GM12864 (cell line): ENCODE measurements at regions not wholly inside any gene's neighbourhood (a gene's known extent, or its start where the extent isn't known, plus 50 kb on each side); places are given as distances from the start of the nearest gene placed in this dataset.

Source experiments
- DNase-seq: peaks from one replicate; pipeline ENCODE4 v3.0.0-alpha.2; 2011; ENCODE audit warnings: low read depth
- H3K4me3 ChIP-seq: 2 replicates; pipeline ENCODE4 v1.5.1; 2011; ENCODE audit warnings: mild to moderate bottlenecking, low read depth, low read length, control low read depth
- TF ChIP-seq, protein P1 (sequence below): IDR thresholded peaks from 2 replicates; pipeline ENCODE4 v1.5.1; 2011; ENCODE audit warnings: low read depth, mild to moderate bottlenecking, moderate library complexity, low read length, control low read depth, inconsistent platforms; ENCODE audit errors: missing control alignments

DNA sequence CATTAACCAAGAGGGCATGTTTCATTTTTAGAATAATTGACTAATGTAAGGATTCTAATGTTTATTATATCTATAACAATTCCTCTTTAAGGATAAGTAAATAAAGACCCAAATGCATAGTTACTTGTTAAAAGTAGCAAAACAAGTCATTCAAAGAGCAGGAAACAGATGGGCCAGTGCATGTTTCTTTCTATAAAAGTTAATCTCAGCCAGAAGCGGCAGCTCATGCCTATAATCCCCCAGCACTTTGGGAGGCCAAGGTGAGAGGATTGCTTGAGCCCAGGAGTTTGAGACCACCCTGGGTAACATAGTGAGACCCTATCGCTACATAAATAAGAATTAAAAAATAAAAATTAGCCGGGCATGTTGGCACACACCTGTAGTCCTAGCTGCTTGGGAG, 391.0 kb upstream of the RGS6 start:
- no peak for DNase-seq
- H3K4me3 ChIP-seq = no peak overlapping the region
- TF ChIP-seq, protein P1, sequence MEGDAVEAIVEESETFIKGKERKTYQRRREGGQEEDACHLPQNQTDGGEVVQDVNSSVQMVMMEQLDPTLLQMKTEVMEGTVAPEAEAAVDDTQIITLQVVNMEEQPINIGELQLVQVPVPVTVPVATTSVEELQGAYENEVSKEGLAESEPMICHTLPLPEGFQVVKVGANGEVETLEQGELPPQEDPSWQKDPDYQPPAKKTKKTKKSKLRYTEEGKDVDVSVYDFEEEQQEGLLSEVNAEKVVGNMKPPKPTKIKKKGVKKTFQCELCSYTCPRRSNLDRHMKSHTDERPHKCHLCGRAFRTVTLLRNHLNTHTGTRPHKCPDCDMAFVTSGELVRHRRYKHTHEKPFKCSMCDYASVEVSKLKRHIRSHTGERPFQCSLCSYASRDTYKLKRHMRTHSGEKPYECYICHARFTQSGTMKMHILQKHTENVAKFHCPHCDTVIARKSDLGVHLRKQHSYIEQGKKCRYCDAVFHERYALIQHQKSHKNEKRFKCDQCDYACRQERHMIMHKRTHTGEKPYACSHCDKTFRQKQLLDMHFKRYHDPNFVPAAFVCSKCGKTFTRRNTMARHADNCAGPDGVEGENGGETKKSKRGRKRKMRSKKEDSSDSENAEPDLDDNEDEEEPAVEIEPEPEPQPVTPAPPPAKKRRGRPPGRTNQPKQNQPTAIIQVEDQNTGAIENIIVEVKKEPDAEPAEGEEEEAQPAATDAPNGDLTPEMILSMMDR = no peak

GRCh38 chr14:71541973-71542690, 390.1 kb upstream of the RGS6 start:
- TF ChIP-seq, protein P1 = no peak
- no peak for DNase-seq
- H3K4me3 ChIP-seq = no peak overlapping the region

DNA sequence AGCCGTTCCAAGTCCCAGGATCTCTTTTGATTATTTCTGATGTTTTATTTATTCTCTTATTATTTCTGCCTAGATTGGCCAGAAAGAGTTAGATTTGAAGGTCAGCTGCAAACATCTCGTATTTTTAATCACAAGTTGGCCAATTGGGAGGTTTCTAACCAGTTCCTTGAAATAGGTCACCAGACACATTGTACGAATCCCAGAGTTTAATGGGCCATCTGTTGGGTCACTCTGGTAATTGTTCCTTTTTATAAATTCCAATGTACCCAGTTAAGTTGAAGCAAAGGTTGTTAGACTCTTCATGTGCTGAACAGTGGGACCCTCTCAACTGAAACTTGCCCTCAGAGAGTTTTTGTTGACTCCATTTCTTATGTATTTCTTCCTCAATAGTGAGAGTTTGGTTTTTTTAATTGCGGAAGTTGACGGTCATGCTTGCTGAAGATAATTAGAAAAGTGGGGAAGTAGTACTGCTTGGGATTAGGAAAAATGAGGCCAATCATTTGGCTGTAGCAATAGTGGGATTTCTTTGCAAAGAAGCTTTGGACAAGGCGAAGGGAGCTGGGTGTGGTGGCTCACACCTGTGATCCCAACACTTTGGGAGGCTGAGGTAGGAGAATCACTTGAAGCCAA, 382.7 kb upstream of the RGS6 start:
- DNase-seq = no peak
- no peak overlapping the region for H3K4me3 ChIP-seq
- TF ChIP-seq, protein P1 = no peak

GRCh38 chr14:71550367-71550766, 381.9 kb upstream of the RGS6 start:
- no peak overlapping the region for H3K4me3 ChIP-seq
- TF ChIP-seq, protein P1 = no peak
- DNase-seq = peak; percentile 41

GRCh38 chr14:71551291-71551950, 380.8 kb upstream of the RGS6 start:
- H3K4me3 ChIP-seq = no peak overlapping the region
- DNase-seq = no peak
- TF ChIP-seq, protein P1 = no peak

DNA sequence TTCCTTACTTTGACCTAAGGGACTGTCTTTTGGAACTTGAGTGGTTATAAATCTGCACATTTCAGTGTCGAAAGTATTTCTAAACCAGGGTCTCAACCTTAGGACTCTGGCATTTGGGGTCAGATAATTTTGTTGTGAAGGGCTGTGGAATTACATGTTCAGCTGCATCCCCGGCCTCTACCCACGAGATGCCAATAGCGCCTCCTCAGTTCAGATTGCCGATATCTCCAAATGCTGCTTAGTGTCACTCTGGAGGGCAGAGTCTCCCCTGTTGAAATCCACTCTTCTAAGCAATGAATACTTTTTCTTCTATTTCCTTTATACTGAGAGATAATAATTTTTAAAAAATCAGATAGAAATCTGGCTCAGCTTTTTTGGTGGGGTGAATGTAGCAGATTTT, 379.4 kb upstream of the RGS6 start:
- TF ChIP-seq, protein P1 = no peak
- DNase-seq = no peak

GRCh38 chr14:71553779-71554178, 378.4 kb upstream of the RGS6 start:
- TF ChIP-seq, protein P1 = no peak

More for the DNA sequence above, 379.4 kb upstream of the RGS6 start:
- H3K4me3 ChIP-seq = no peak overlapping the region

More at GRCh38 chr14:71553779-71554178, 378.4 kb upstream of the RGS6 start:
- H3K4me3 ChIP-seq = no peak overlapping the region
- DNase-seq = no peak
